Amniotic epithelial cell (primary cell): ENCODE measurements at regions not wholly inside any gene's neighbourhood (a gene's known extent, or its start where the extent isn't known, plus 50 kb on each side); places are given as distances from the start of the nearest gene placed in this dataset.

Source experiments
- DNase-seq: peaks from one replicate; pipeline ENCODE4 v3.0.0-alpha.2; 2010; ENCODE audit warnings: low read depth

GRCh38 chr1:38102636-38103035 lies 56.0 kb upstream of the POU3F1 start:
- no peak for DNase-seq

- DNase-seq, result no peak
These were observed 54.6 kb upstream of the POU3F1 start for GRCh38 chr1:38101037-38101785.

GRCh38 chr1:38098101-38098847 lies 51.7 kb upstream of the POU3F1 start:
- no peak for DNase-seq

- no peak for DNase-seq
These were observed 50.8 kb upstream of the POU3F1 start for GRCh38 chr1:38097284-38097898.
